ENCODE measurements at regions not wholly inside any gene's neighbourhood (a gene's known extent, or its start where the extent isn't known, plus 50 kb on each side); places are given as distances from the start of the nearest gene placed in this dataset.

DNA sequence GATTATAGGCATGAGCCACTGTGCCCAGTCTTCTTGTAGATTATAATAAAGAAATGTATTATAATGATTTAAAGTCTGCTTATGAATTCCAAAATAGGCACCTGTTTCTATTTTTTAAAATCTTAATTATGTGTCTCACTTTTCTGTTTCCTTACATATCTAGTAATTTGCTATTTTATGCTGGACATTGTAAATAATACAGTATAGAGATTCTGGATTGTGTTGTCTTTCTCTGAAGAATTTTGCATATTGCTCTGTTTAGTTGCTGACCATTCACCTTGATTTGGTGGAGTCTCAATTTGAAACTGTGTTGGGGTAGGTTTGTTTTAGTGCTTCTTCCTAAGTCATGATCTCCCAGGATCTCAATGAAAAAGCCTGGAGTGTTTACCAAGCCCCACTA lies 102.8 kb downstream of the C9orf50 start (continued):
- TF ChIP-seq SUZ12 (IDR thresholded peaks at IDR 0.05; ENCODE audit: low read length) = no peak
- TF ChIP-seq SAP30 (IDR thresholded peaks at IDR 0.05; ENCODE audit: insufficient read depth, insufficient replicate concordance, low read length) = no peak
- TF ChIP-seq TEAD4 (IDR thresholded peaks at IDR 0.05; ENCODE audit: low read depth, low read length) = no peak
- TF ChIP-seq FOSL1 (IDR thresholded peaks at IDR 0.05; ENCODE audit: insufficient read depth, low read depth, low read length) = no peak
- TF ChIP-seq, protein P1, sequence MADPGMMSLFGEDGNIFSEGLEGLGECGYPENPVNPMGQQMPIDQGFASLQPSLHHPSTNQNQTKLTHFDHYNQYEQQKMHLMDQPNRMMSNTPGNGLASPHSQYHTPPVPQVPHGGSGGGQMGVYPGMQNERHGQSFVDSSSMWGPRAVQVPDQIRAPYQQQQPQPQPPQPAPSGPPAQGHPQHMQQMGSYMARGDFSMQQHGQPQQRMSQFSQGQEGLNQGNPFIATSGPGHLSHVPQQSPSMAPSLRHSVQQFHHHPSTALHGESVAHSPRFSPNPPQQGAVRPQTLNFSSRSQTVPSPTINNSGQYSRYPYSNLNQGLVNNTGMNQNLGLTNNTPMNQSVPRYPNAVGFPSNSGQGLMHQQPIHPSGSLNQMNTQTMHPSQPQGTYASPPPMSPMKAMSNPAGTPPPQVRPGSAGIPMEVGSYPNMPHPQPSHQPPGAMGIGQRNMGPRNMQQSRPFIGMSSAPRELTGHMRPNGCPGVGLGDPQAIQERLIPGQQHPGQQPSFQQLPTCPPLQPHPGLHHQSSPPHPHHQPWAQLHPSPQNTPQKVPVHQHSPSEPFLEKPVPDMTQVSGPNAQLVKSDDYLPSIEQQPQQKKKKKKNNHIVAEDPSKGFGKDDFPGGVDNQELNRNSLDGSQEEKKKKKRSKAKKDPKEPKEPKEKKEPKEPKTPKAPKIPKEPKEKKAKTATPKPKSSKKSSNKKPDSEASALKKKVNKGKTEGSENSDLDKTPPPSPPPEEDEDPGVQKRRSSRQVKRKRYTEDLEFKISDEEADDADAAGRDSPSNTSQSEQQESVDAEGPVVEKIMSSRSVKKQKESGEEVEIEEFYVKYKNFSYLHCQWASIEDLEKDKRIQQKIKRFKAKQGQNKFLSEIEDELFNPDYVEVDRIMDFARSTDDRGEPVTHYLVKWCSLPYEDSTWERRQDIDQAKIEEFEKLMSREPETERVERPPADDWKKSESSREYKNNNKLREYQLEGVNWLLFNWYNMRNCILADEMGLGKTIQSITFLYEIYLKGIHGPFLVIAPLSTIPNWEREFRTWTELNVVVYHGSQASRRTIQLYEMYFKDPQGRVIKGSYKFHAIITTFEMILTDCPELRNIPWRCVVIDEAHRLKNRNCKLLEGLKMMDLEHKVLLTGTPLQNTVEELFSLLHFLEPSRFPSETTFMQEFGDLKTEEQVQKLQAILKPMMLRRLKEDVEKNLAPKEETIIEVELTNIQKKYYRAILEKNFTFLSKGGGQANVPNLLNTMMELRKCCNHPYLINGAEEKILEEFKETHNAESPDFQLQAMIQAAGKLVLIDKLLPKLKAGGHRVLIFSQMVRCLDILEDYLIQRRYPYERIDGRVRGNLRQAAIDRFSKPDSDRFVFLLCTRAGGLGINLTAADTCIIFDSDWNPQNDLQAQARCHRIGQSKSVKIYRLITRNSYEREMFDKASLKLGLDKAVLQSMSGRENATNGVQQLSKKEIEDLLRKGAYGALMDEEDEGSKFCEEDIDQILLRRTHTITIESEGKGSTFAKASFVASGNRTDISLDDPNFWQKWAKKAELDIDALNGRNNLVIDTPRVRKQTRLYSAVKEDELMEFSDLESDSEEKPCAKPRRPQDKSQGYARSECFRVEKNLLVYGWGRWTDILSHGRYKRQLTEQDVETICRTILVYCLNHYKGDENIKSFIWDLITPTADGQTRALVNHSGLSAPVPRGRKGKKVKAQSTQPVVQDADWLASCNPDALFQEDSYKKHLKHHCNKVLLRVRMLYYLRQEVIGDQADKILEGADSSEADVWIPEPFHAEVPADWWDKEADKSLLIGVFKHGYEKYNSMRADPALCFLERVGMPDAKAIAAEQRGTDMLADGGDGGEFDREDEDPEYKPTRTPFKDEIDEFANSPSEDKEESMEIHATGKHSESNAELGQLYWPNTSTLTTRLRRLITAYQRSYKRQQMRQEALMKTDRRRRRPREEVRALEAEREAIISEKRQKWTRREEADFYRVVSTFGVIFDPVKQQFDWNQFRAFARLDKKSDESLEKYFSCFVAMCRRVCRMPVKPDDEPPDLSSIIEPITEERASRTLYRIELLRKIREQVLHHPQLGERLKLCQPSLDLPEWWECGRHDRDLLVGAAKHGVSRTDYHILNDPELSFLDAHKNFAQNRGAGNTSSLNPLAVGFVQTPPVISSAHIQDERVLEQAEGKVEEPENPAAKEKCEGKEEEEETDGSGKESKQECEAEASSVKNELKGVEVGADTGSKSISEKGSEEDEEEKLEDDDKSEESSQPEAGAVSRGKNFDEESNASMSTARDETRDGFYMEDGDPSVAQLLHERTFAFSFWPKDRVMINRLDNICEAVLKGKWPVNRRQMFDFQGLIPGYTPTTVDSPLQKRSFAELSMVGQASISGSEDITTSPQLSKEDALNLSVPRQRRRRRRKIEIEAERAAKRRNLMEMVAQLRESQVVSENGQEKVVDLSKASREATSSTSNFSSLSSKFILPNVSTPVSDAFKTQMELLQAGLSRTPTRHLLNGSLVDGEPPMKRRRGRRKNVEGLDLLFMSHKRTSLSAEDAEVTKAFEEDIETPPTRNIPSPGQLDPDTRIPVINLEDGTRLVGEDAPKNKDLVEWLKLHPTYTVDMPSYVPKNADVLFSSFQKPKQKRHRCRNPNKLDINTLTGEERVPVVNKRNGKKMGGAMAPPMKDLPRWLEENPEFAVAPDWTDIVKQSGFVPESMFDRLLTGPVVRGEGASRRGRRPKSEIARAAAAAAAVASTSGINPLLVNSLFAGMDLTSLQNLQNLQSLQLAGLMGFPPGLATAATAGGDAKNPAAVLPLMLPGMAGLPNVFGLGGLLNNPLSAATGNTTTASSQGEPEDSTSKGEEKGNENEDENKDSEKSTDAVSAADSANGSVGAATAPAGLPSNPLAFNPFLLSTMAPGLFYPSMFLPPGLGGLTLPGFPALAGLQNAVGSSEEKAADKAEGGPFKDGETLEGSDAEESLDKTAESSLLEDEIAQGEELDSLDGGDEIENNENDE (IDR thresholded peaks at IDR 0.05; ENCODE audit: insufficient replicate concordance, low read length) = no peak
